ENCODE measurements at regions not wholly inside any gene's neighbourhood (a gene's known extent, or its start where the extent isn't known, plus 50 kb on each side); places are given as distances from the start of the nearest gene placed in this dataset.

DNA sequence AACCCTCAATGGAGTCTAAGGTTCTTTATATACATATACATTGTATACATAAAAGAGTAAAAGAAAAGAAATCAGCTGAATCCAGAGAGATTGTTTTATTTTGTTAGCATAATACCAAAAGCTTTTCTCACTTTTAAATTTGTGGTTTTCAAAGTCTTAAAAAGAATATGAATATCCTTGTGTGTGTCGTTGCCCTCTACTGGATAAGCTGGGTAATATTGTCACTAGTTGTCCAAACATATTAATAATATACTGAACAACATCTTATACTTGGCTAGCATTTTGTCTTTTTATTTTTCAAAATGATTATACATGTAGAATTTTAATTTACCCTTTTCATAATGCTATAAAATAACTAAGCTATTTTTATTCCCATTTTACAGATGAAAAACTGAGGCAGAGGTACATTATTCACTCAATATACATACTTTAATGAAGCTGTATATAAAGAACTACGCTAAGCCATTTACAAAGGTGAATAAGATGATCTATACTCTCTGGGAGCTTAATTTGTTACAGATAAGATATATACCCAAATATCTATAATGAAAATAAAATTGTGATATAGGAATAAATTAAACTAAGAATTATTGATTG, 531.7 kb downstream of the TFAP2B start:
- ChIA-PET CTCF (interaction anchor here (1.0 kb wide), 1 partner anchor 533 kb away, joined by 3 read pairs; no protein-coding TSS in a partner anchor), POLR2A (no interaction called here)
- DNase-seq (ENCODE audit: low read depth): no peak
- Histone ChIP-seq H3K4me3 (ENCODE audit: low read depth, low read length) (no peak overlapping the region), H3K27me3 (ENCODE audit: control insufficient read depth, insufficient read depth, low read length) (no peaks in the 10 kb centered on the region), H3K36me3 (ENCODE audit: control insufficient read depth, insufficient read depth, low read length) (no peaks in the 10 kb centered on the region)
- TF ChIP-seq, protein P1, sequence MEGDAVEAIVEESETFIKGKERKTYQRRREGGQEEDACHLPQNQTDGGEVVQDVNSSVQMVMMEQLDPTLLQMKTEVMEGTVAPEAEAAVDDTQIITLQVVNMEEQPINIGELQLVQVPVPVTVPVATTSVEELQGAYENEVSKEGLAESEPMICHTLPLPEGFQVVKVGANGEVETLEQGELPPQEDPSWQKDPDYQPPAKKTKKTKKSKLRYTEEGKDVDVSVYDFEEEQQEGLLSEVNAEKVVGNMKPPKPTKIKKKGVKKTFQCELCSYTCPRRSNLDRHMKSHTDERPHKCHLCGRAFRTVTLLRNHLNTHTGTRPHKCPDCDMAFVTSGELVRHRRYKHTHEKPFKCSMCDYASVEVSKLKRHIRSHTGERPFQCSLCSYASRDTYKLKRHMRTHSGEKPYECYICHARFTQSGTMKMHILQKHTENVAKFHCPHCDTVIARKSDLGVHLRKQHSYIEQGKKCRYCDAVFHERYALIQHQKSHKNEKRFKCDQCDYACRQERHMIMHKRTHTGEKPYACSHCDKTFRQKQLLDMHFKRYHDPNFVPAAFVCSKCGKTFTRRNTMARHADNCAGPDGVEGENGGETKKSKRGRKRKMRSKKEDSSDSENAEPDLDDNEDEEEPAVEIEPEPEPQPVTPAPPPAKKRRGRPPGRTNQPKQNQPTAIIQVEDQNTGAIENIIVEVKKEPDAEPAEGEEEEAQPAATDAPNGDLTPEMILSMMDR (IDR thresholded peaks at IDR 0.05; ENCODE audit: insufficient read depth, low read depth, low read length): no peak

DNA sequence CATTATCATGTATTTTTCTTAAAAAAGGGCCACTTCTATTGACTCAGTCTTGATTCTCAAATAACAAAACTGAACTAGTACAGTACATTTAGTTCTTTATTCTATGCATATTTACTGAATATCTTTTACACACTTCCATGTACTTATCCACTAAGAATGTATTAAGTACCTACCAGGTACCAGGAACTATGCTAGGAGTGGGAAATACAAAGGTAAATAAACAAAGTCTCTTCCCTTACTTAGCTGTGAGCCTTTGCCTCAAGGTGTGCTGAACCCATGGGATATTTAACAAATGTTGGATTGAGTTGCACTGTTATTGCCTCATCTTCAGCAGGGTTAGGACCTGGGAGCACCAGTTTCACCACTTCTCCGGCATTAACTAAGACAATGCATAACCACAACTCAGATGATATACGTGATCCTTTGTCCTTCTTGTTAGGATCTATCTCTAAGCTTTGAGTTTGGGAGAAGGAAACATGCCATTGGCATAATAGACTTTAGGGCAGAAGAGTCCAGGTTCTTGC, 533.9 kb downstream of the TFAP2B start:
- Histone ChIP-seq H3K36me3 (ENCODE audit: control insufficient read depth, insufficient read depth, low read length) (no peaks in the 10 kb centered on the region), H3K27me3 (ENCODE audit: control insufficient read depth, insufficient read depth, low read length) (no peaks in the 10 kb centered on the region), H3K4me3 (ENCODE audit: low read depth, low read length) (no peak overlapping the region)
- TF ChIP-seq, protein P1 (IDR thresholded peaks at IDR 0.05; ENCODE audit: insufficient read depth, low read depth, low read length): no peak
- POLR2A ChIA-PET: no interaction called here
- DNase-seq (ENCODE audit: low read depth): no peak
- CTCF ChIA-PET: no interaction called here

DNA sequence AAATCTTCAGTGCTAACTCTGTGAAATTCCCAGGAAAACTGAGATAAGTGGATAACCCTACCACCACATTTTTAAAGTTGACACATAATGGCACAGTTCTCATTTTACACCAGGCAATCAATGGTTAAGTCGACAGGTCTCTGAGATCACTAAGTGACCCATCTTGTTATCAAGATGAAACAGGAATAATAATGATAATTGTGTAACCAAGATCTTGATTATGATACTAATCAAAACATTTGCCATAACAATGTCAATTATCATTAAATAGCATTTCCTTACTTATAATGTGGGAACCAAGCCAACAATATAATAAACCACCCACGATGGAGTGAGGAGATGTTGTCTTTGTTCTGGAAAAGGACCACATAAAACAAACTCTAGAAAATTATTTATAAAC, 541.6 kb downstream of the TFAP2B start:
- Histone ChIP-seq H3K36me3 (ENCODE audit: control insufficient read depth, insufficient read depth, low read length) (no peaks in the 10 kb centered on the region), H3K4me3 (ENCODE audit: low read depth, low read length) (no peak overlapping the region), H3K27me3 (ENCODE audit: control insufficient read depth, insufficient read depth, low read length) (no peaks in the 10 kb centered on the region)
- ChIA-PET CTCF (no interaction called here), POLR2A (no interaction called here)
- TF ChIP-seq, protein P1 (IDR thresholded peaks at IDR 0.05; ENCODE audit: insufficient read depth, low read depth, low read length): no peak
- DNase-seq (ENCODE audit: low read depth): no peak

DNA sequence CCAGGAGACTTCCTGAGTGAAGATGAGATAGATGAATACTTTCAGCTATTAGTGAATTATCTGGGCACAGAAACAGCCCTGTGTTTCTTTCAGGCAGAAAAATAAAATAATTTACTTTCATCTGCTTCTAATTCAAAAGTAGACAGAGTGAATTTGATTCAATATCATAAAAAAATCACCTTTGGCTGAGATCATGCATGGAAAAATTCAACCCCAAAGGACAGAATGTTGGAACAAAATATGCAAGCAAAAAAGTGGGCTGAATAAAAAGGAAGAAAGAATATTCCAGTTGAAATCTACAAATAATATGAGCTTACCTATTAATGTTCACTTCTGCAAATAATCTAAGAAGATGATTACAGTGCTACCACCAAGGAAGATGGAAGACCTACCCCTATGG, 546.9 kb downstream of the TFAP2B start:
- Histone ChIP-seq H3K27me3 (ENCODE audit: control insufficient read depth, insufficient read depth, low read length) (no peaks in the 10 kb centered on the region), H3K4me3 (ENCODE audit: low read depth, low read length) (no peak overlapping the region), H3K36me3 (ENCODE audit: control insufficient read depth, insufficient read depth, low read length) (no peaks in the 10 kb centered on the region)
- TF ChIP-seq, protein P1 (IDR thresholded peaks at IDR 0.05; ENCODE audit: insufficient read depth, low read depth, low read length): no peak
- ChIA-PET CTCF (no interaction called here), POLR2A (no interaction called here)
- DNase-seq (ENCODE audit: low read depth): no peak

DNA sequence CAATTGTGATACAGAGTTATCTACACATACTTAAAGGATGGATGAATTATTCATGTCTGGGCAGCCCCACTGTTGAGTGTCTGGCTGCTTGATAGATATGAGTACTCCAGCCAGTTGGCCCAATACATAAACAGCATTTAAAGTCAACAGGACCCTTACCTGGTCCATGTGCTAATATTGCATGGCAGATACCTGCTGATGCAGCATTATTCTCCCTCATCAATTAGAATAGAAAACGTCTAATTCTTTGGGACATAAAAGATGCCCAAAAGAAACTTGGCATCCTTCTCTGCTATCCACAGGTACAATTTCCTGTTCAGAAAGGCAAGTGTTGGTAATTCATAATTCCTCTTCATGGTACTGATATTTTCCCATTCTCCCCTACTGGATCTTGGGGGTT, 550.8 kb downstream of the TFAP2B start:
- POLR2A ChIA-PET: no interaction called here
- Histone ChIP-seq H3K36me3 (ENCODE audit: control insufficient read depth, insufficient read depth, low read length) (no peaks in the 10 kb centered on the region), H3K27me3 (ENCODE audit: control insufficient read depth, insufficient read depth, low read length) (no peaks in the 10 kb centered on the region), H3K4me3 (ENCODE audit: low read depth, low read length) (no peak overlapping the region)
- CTCF ChIA-PET: no interaction called here
- no peak for DNase-seq (ENCODE audit: low read depth)
- TF ChIP-seq, protein P1 (IDR thresholded peaks at IDR 0.05; ENCODE audit: insufficient read depth, low read depth, low read length): no peak

Measured in BJ (cell line).